Inflammatory macrophage treated with lipopolysaccharide for 4 hours (primary cell): ENCODE measurements at regions not wholly inside any gene's neighbourhood (a gene's known extent, or its start where the extent isn't known, plus 50 kb on each side); places are given as distances from the start of the nearest gene placed in this dataset.

Source experiments
- DNase-seq: peaks from one replicate; pipeline ENCODE4 v3.0.0-alpha.2; 2020

GRCh38 chr19:30130356-30131122, 188.5 kb downstream of the URI1 start:
- DNase-seq, result no peak

- no peak for DNase-seq
These were observed 189.2 kb downstream of the URI1 start for GRCh38 chr19:30131246-30131645.

- DNase-seq, result no peak
These were observed 189.8 kb downstream of the URI1 start for GRCh38 chr19:30131722-30132291.

- no peak for DNase-seq
These were observed 190.5 kb downstream of the URI1 start for GRCh38 chr19:30132343-30133075.

GRCh38 chr19:30133803-30134202, 191.8 kb downstream of the URI1 start:
- DNase-seq, result no peak

GRCh38 chr19:30135093-30135757, 193.2 kb downstream of the URI1 start:
- no peak for DNase-seq

- DNase-seq, result no peak
These were observed 193.8 kb downstream of the URI1 start for GRCh38 chr19:30135797-30136196.

- no peak for DNase-seq
These were observed 194.7 kb downstream of the URI1 start for GRCh38 chr19:30136611-30137195.

- no peak for DNase-seq
These were observed 195.7 kb downstream of the URI1 start for GRCh38 chr19:30137747-30138146.

- no peak for DNase-seq
These were observed 202.3 kb downstream of the URI1 start for GRCh38 chr19:30144242-30144758.

GRCh38 chr19:30144802-30145201, 202.8 kb downstream of the URI1 start:
- no peak for DNase-seq

- DNase-seq, result no peak
These were observed 203.4 kb downstream of the URI1 start for GRCh38 chr19:30145467-30145866.

GRCh38 chr19:30146346-30146745, 204.3 kb downstream of the URI1 start:
- DNase-seq, result no peak

GRCh38 chr19:30148039-30148790, 206.2 kb downstream of the URI1 start:
- DNase-seq, result no peak

GRCh38 chr19:30148803-30149202, 206.8 kb downstream of the URI1 start:
- DNase-seq, result no peak

GRCh38 chr19:30149300-30149699, 207.3 kb downstream of the URI1 start:
- DNase-seq, result no peak

GRCh38 chr19:30150626-30151025, 208.6 kb downstream of the URI1 start:
- DNase-seq, result no peak

GRCh38 chr19:30151081-30151480, 209.0 kb downstream of the URI1 start:
- DNase-seq, result no peak

- no peak for DNase-seq
These were observed 210.7 kb downstream of the URI1 start for GRCh38 chr19:30152510-30153291.

GRCh38 chr19:30153326-30154210, 211.5 kb downstream of the URI1 start:
- no peak for DNase-seq
